ENCODE measurements at regions not wholly inside any gene's neighbourhood (a gene's known extent, or its start where the extent isn't known, plus 50 kb on each side); places are given as distances from the start of the nearest gene placed in this dataset.

GRCh38 chr6:168229368-168229752 is 90.2 kb downstream of the DACT2 start:
- DNase-seq (ENCODE audit: insufficient read length, low spot score) (no peak), FAIRE-seq (no peak)
- no peak for TF ChIP-seq POLR2A (IDR thresholded peaks at IDR 0.05; ENCODE audit: low read depth, low read length)

DNA sequence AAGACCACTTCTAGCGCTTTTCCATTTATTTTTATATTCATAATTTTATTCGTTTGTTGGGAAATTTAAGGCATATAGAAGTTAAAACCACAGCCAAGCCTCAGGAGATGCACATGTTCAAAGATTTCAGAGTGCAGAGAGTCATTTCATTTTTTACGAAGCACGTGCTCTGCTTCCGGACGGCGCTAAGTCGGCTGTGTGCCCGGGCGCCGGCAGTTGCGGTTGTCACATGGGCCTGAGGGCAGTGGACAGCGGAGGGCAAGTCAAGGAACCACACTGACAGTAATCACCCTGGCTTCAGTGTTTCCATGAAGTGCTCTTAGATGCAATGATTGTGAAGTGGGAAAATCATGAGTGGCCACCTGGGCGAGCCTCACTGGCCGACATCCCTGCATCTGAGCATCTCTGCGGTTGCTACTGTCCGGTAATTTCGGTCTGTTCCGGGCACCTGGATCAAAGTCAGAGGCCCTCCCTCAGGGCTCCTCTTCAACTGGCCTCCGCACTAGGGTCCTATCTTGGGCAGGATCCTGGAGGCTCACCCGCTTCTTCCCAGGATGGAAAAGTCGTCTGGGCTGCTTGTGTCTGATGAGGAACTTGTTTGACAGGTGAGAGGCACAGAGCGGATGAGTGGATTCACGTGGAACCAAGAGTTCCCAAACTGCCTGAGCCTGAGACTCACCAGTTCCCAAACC is 90.8 kb downstream of the DACT2 start:
- no peak for TF ChIP-seq POU2F2 (IDR thresholded peaks at IDR 0.05; ENCODE audit: low read depth, low read length)
- TF ChIP-seq TAF1 (IDR thresholded peaks at IDR 0.05; ENCODE audit: low read depth, low read length): no peak
- no peak for TF ChIP-seq SPI1 (IDR thresholded peaks at IDR 0.05; ENCODE audit: low read depth, low read length)
- TF ChIP-seq POLR2AphosphoS5 (IDR thresholded peaks at IDR 0.05; ENCODE audit: low read depth, low read length): no peak
- TF ChIP-seq POLR2A (IDR thresholded peaks at IDR 0.05; ENCODE audit: low read depth, low read length): no peak
- TF ChIP-seq PAX5 (IDR thresholded peaks at IDR 0.05; ENCODE audit: insufficient read depth, low read length, severe bottlenecking): no peak
- FAIRE-seq (no peak), DNase-seq (ENCODE audit: insufficient read length, low spot score) (no peak)

GRCh38 chr6:168227840-168228239 is 91.7 kb downstream of the DACT2 start:
- DNase-seq (ENCODE audit: insufficient read length, low spot score) (no peak), FAIRE-seq (no peak)
- TF ChIP-seq SPI1 (IDR thresholded peaks at IDR 0.05; ENCODE audit: low read depth, low read length) (no peak), PAX5 (IDR thresholded peaks at IDR 0.05; ENCODE audit: insufficient read depth, low read length, severe bottlenecking) (no peak), POU2F2 (IDR thresholded peaks at IDR 0.05; ENCODE audit: low read depth, low read length) (no peak), POLR2AphosphoS5 (IDR thresholded peaks at IDR 0.05; ENCODE audit: low read depth, low read length) (no peak), TAF1 (IDR thresholded peaks at IDR 0.05; ENCODE audit: low read depth, low read length) (no peak), POLR2A (IDR thresholded peaks at IDR 0.05; ENCODE audit: low read depth, low read length) (no peak)

DNA sequence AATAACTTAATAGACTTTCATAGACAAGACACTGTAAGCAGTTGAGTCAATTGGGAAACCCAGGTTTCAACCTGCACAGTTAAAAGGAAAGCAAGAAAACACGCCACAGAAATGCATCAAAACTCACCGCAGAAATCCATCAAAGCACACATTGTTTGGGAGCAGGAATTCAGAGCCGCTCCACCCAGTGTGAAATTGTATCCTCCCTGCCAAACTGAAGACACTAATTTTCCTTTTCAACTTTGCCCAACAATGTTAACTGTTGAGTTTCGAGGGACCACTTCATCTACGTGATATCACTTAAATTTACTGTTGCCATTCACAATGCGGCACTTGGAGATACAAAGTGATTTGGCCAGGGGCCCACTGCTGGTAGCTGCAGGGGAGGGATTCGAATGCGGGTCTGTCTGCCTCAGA is 92.7 kb downstream of the DACT2 start:
- DNase-seq (ENCODE audit: insufficient read length, low spot score) (no peak), FAIRE-seq (no peak)
- TF ChIP-seq POLR2A (IDR thresholded peaks at IDR 0.05; ENCODE audit: low read depth, low read length) (no peak), POLR2AphosphoS5 (IDR thresholded peaks at IDR 0.05; ENCODE audit: low read depth, low read length) (no peak), SPI1 (IDR thresholded peaks at IDR 0.05; ENCODE audit: low read depth, low read length) (no peak), POU2F2 (IDR thresholded peaks at IDR 0.05; ENCODE audit: low read depth, low read length) (no peak), PAX5 (IDR thresholded peaks at IDR 0.05; ENCODE audit: insufficient read depth, low read length, severe bottlenecking) (no peak), TAF1 (IDR thresholded peaks at IDR 0.05; ENCODE audit: low read depth, low read length) (no peak)

- no peak for FAIRE-seq
- DNase-seq (ENCODE audit: insufficient read length, low spot score): no peak
- TF ChIP-seq PAX5 (IDR thresholded peaks at IDR 0.05; ENCODE audit: insufficient read depth, low read length, severe bottlenecking) (no peak), POLR2A (IDR thresholded peaks at IDR 0.05; ENCODE audit: low read depth, low read length) (no peak), TAF1 (IDR thresholded peaks at IDR 0.05; ENCODE audit: low read depth, low read length) (no peak), POLR2AphosphoS5 (IDR thresholded peaks at IDR 0.05; ENCODE audit: low read depth, low read length) (no peak), POU2F2 (IDR thresholded peaks at IDR 0.05; ENCODE audit: low read depth, low read length) (no peak), SPI1 (IDR thresholded peaks at IDR 0.05; ENCODE audit: low read depth, low read length) (no peak)
Measured at GRCh38 chr6:168226061-168226752, 93.4 kb downstream of the DACT2 start.

DNA sequence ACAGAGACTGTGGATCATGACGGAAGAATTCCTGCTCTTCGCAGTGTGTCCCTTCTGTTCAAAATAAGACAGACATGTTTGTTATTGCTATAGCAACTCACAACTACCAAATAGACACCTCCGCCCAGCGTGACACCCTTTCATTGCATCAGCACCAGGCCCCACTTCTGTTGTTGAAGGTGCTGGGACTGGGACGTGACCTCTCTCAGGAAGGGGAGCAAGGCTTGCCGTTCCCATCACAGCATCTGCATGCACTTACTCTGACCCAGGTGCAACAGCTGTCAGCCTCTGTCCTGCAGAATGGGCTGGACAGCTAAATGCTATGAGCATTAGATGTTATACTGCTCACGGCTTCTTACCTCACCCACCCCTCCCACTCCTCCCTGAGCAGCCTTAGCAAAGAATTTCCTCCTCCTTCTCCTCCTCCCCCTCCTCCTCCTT is 94.1 kb downstream of the DACT2 start:
- FAIRE-seq (no peak), DNase-seq (ENCODE audit: insufficient read length, low spot score) (no peak)
- TF ChIP-seq PAX5 (IDR thresholded peaks at IDR 0.05; ENCODE audit: insufficient read depth, low read length, severe bottlenecking) (no peak), TAF1 (IDR thresholded peaks at IDR 0.05; ENCODE audit: low read depth, low read length) (no peak), POU2F2 (IDR thresholded peaks at IDR 0.05; ENCODE audit: low read depth, low read length) (no peak), POLR2AphosphoS5 (IDR thresholded peaks at IDR 0.05; ENCODE audit: low read depth, low read length) (no peak), POLR2A (IDR thresholded peaks at IDR 0.05; ENCODE audit: low read depth, low read length) (no peak), SPI1 (IDR thresholded peaks at IDR 0.05; ENCODE audit: low read depth, low read length) (no peak)

DNA sequence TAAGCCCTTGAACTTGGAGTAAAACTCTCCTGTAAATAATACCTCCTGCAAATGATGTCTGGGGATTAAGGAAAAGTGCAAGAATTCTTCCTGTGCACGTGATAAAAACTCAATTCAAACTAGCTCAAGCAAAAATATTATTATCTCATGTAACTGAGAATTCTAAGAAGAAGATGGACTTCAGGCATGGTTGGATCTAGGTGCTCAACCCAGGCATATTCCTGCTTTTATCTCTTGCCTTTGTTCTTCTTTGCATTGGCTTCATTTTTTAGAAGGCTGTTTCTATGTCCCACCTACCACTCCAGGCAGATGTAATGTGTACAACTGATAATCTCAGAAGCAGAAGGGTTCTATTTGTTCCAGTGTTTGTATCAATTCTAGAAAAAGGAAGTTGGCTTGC is 95.8 kb downstream of the DACT2 start:
- FAIRE-seq: no peak
- no peak for DNase-seq (ENCODE audit: insufficient read length, low spot score)
- TF ChIP-seq SPI1 (IDR thresholded peaks at IDR 0.05; ENCODE audit: low read depth, low read length) (no peak), POU2F2 (IDR thresholded peaks at IDR 0.05; ENCODE audit: low read depth, low read length) (no peak), TAF1 (IDR thresholded peaks at IDR 0.05; ENCODE audit: low read depth, low read length) (no peak), POLR2A (IDR thresholded peaks at IDR 0.05; ENCODE audit: low read depth, low read length) (no peak)

DNA sequence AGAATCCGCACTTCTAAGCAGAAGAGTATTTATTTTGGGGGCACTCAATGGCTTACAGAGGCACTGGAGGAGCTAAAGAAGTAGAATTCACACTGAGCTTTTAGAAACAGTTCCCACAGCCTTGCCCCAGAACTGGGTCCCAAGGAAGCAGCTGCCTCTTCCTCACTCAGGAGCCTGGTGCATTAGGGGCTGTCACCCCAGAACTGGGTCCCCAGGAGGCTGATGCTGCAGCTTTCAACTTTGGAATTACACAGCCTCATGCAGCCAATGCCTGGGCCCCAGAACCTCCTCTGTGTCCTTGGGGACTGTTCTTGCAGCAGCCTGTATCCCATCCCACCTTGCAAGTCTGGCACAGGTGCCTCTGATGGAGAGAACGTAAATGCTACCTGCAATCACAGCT is 96.4 kb downstream of the DACT2 start:
- DNase-seq (ENCODE audit: insufficient read length, low spot score): no peak
- no peak for FAIRE-seq
- TF ChIP-seq TAF1 (IDR thresholded peaks at IDR 0.05; ENCODE audit: low read depth, low read length) (no peak), POLR2A (IDR thresholded peaks at IDR 0.05; ENCODE audit: low read depth, low read length) (no peak), PAX5 (IDR thresholded peaks at IDR 0.05; ENCODE audit: insufficient read depth, low read length, severe bottlenecking) (no peak), POLR2AphosphoS5 (IDR thresholded peaks at IDR 0.05; ENCODE audit: low read depth, low read length) (no peak), POU2F2 (IDR thresholded peaks at IDR 0.05; ENCODE audit: low read depth, low read length) (no peak), SPI1 (IDR thresholded peaks at IDR 0.05; ENCODE audit: low read depth, low read length) (no peak)

GRCh38 chr6:168222115-168223043 is 97.2 kb downstream of the DACT2 start:
- TF ChIP-seq POU2F2 (IDR thresholded peaks at IDR 0.05; ENCODE audit: low read depth, low read length) (no peak), POLR2A (IDR thresholded peaks at IDR 0.05; ENCODE audit: low read depth, low read length) (no peak), POLR2AphosphoS5 (IDR thresholded peaks at IDR 0.05; ENCODE audit: low read depth, low read length) (no peak), PAX5 (IDR thresholded peaks at IDR 0.05; ENCODE audit: insufficient read depth, low read length, severe bottlenecking) (no peak), TAF1 (IDR thresholded peaks at IDR 0.05; ENCODE audit: low read depth, low read length) (no peak), SPI1 (IDR thresholded peaks at IDR 0.05; ENCODE audit: low read depth, low read length) (no peak)
- no peak for FAIRE-seq
- no peak for DNase-seq (ENCODE audit: insufficient read length, low spot score)
